GM13976 (cell line): ENCODE measurements at regions not wholly inside any gene's neighbourhood (a gene's known extent, or its start where the extent isn't known, plus 50 kb on each side); places are given as distances from the start of the nearest gene placed in this dataset.

Experiments
- DNase-seq: peaks from one replicate; pipeline ENCODE4 v3.0.0; 2012; ENCODE audit warnings: low spot score
- in situ Hi-C: fragments of 300-500 bp; cut with MboI; formaldehyde crosslinking; loops from one replicate; pipeline ENCODE4 v1.12.0; 2022; ENCODE audit warnings: low sequenced_read_pairs, mixed read lengths, inconsistent platforms; ENCODE audit not compliant: unreplicated experiment
- TF ChIP-seq, protein P1 (sequence below): IDR thresholded peaks from 2 replicates; pipeline ENCODE4 v1.5.1; 2012; ENCODE audit warnings: borderline replicate concordance, mild to moderate bottlenecking; ENCODE audit not compliant: insufficient read depth; ENCODE audit errors: extremely low read depth, missing control alignments, control extremely low read depth

DNA sequence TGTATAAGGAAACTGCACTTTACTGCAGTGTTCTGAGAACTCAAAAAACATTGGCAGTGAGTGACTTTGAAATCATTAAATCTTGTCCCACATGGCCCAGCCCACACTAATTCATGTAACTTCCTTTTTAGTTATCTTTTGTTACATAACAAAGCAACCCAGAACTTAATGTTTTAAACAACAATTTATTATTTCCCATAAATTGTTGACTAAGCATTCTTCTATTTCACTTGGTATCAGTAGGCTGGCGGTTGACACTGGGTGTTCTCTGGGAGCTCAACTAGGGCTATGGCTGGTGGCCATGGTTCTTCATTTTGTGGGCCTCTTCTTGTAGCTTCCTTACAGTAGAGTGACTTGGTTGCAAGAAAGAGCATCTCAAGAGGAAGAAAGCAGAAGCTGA is 278.4 kb downstream of the RASEF start:
- DNase-seq = no peak
- in situ Hi-C loops = no loop called here
- TF ChIP-seq, protein P1, sequence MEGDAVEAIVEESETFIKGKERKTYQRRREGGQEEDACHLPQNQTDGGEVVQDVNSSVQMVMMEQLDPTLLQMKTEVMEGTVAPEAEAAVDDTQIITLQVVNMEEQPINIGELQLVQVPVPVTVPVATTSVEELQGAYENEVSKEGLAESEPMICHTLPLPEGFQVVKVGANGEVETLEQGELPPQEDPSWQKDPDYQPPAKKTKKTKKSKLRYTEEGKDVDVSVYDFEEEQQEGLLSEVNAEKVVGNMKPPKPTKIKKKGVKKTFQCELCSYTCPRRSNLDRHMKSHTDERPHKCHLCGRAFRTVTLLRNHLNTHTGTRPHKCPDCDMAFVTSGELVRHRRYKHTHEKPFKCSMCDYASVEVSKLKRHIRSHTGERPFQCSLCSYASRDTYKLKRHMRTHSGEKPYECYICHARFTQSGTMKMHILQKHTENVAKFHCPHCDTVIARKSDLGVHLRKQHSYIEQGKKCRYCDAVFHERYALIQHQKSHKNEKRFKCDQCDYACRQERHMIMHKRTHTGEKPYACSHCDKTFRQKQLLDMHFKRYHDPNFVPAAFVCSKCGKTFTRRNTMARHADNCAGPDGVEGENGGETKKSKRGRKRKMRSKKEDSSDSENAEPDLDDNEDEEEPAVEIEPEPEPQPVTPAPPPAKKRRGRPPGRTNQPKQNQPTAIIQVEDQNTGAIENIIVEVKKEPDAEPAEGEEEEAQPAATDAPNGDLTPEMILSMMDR = no peak

DNA sequence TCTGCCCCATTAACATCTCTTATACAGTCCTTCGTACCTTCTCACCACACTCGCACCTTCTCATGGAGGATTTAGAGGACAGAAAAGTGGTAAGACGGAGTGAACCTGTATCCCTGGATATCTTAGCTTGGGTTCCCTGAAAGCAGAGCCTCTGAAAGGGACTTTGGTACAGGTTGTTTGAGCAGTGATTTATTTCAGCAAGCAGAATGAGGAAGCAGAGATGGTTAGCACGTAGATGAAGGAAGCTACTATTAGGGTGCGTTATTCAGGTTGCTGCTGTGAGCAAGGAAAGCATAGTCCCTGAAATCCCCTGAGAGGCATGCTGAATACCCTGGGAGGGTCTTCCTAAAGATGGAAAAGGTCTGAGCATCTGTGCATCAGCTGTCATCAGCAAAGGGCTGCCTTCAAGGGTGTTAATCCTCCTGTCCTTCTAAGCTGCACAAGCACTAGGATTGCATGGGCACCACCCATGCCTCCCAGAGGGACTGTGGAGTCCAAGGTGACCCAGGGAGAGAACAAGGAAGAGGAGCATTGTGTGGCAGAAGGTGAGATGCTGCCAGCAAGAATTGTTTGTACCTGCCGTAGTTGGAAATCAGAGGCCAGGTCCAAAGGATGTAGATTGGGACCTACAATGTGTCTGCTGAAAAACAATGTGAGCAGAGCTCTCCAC is 273.7 kb downstream of the RASEF start:
- no peak for DNase-seq
- in situ Hi-C loops = no loop called here
- TF ChIP-seq, protein P1 = no peak

DNA sequence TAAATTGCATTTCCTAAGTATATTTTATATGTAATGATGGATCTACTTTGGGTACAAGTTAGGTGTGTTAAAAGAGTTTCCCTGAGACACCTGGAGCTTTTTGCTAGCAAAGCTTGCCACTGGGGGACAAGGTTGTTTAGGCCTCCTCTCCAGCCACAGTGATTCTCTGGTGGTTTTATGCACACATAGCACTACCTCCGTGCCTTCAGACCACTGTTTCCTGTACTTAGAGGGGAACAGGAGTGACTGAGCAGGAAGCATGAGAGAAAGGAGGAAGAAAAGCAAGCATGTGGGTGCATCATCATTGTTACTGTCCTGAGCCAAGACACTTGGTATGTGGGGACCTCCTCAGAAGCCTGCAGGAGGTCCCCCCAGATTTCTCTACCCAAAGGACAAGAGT is 272.1 kb downstream of the RASEF start:
- in situ Hi-C loops = no loop called here
- TF ChIP-seq, protein P1 = no peak

DNA sequence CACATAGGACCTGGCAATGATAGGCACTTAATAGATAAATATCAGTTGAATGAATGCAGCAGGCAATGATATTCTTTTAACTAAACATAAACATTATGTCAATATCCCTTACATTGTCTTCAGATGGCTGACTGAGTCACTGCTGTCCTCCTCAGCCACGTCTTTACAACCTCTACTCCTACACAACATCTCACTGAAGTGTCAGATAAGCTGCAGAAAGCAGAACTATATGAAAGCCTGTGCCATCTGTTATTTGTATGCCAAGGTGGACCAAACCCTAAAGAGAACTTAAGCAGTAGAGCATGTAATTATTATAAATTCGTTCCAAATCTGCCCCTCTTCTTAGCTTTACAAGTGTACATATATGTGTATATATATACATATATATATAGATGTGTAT is 271.2 kb downstream of the RASEF start:
- TF ChIP-seq, protein P1 = no peak
- DNase-seq = no peak
- in situ Hi-C loops = no loop called here

More for the DNA sequence above, 272.1 kb downstream of the RASEF start:
- no peak for DNase-seq

DNA sequence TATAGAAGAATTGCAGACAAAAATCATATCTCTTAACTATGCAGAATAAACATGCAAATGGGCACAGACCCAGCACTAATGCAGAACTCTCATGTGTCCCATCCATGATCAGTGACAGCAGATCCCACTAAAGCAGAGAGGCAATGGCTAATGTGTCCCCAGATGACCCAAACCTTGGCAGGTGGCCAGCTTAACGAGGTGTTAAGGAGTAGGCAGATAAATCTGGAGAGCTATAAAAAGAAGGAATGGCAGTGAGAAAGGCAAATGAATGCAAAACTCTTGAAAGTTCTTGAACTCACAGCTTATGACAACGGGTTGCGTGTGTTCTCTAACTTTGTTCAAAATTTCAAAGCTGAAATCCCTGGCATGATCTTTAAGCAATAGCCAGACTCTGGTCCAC is 265.4 kb downstream of the RASEF start:
- TF ChIP-seq, protein P1 = no peak
- in situ Hi-C loops = no loop called here
- no peak for DNase-seq

DNA sequence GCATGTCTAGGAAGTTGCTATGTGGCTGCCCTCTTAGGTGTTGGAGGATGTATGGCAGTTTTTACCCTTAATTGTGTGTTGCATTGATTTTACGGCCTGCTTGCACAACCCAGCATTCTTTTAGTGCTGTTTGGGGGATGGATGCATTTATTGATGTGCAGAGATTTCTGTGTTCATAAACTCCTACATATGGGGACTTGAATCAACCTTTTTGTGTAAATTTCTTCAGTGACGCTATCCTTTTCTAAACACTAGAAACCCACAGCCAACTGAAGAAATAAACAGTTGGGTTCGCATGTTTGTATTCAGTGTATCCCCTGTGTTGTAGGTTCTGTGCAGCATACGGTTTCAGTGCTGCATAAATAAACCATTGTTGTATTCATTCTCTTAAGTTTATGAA is 263.7 kb downstream of the RASEF start:
- in situ Hi-C loops = no loop called here
- TF ChIP-seq, protein P1 = no peak
- DNase-seq = no peak
